ENCODE measurements at regions not wholly inside any gene's neighbourhood (a gene's known extent, or its start where the extent isn't known, plus 50 kb on each side); places are given as distances from the start of the nearest gene placed in this dataset.

DNA sequence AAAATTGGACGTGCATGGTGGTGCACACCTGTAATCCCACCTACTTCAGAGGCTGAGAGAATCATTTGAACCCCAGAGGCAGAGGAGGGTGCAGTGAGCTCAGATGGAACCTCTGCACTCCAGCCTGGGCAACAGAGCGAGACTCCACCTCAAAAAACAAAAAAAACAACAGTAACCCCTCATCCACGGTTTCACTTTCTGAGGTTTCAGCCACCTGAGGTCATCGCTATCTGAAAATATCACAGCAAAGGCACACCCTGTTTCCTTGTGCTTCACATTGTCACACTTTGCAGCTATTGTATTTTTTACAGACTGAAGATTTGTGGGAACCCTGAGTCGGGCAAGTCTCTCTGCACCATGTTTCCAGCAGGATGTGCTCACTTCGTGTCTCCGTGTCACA lies 54.1 kb upstream of the FOXQ1 start:
- WGBS (ENCODE audit: insufficient coverage, low lambda C conversion rate), result no CpG with 5 or more reads among the region's 7 CpGs
- H3K4me3 ChIP-seq (ENCODE audit: low read length), result no peak overlapping the region
- no peaks in the 10 kb centered on the region for H3K36me3 ChIP-seq (ENCODE audit: control insufficient read depth, insufficient read depth, low read length)
- DNase-seq, result no peak
- H3K27ac ChIP-seq (ENCODE audit: low read length), result no peak overlapping the region
- no peaks in the 10 kb centered on the region for H3K9me3 ChIP-seq (ENCODE audit: control insufficient read depth, low read depth, low read length)
- no peaks in the 10 kb centered on the region for H3K4me1 ChIP-seq (ENCODE audit: control insufficient read depth, insufficient read depth, low read length)
- no peaks in the 10 kb centered on the region for H3K27me3 ChIP-seq (ENCODE audit: control insufficient read depth, insufficient read depth, low read length)

DNA sequence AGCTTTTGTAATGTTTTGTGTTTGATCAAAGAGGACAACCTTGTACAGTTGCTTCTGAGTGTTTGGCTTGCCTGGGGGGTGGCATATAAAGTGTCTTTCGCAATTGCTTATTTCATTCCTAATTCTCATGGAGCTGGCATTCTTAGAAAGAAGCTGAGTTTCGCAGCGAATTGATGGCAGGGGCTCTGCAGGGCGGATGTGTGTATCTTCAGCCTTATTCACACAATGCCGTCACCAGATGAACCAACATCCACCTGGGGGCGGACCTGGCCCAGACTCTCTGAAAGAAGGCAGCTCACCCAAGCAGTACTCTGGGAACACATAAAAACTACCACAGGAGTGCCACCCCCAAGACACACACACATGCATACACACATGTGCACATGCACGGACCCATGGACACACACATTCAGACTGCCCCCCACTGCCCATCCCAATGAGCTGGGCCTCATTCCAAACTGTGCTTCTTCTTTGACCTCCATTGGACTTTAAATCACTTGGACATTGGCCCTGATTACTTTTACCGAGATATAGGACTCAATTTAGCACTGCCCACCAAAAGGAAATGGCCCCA lies 55.4 kb upstream of the FOXQ1 start:
- Histone ChIP-seq H3K9me3 (ENCODE audit: control insufficient read depth, low read depth, low read length) (no peaks in the 10 kb centered on the region), H3K27me3 (ENCODE audit: control insufficient read depth, insufficient read depth, low read length) (no peaks in the 10 kb centered on the region), H3K27ac (ENCODE audit: low read length) (no peak overlapping the region), H3K4me1 (ENCODE audit: control insufficient read depth, insufficient read depth, low read length) (peaks cover under 1% of the 10 kb centered on the region), H3K36me3 (ENCODE audit: control insufficient read depth, insufficient read depth, low read length) (no peaks in the 10 kb centered on the region), H3K4me3 (ENCODE audit: low read length) (no peak overlapping the region)
- WGBS (ENCODE audit: insufficient coverage, low lambda C conversion rate), result no CpG with 5 or more reads among the region's 8 CpGs
- DNase-seq, result no peak

DNA sequence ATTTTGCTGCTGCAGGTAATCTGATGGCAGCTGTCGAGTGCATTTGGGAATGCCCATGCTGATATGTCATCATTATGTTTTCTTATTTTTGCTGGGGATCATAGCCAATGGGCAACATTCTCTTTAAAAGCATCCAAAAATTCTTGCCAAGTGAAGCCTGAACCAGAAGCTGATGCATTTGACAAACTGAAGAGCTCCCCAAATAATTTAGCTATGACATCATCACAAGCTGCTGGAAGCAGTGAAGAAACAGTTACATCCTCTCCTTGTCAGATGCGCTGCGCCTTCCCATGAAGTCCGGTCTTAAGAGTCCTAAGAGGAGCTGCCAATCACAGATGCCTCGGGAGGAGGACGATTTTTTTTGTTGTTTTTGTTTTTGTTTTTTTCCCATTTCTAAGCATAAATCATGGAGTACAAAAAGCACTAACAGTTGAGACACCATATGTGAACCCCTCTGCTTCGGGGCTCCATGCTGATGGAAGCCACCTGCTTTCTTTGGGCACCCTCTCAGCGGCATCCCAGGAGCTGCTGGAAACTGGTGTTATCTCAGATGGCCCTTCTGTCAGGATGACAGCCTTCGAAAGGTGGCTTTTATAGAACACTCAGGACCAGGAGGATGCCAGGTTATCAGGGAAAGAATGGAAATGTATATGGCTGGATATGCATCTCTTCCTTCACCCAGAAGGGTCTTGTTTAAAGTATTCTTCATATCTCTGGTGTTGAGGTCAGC lies 56.1 kb upstream of the FOXQ1 start:
- DNase-seq, result no peak
- WGBS (ENCODE audit: insufficient coverage, low lambda C conversion rate), result no CpG with 5 or more reads among the region's 9 CpGs

DNA sequence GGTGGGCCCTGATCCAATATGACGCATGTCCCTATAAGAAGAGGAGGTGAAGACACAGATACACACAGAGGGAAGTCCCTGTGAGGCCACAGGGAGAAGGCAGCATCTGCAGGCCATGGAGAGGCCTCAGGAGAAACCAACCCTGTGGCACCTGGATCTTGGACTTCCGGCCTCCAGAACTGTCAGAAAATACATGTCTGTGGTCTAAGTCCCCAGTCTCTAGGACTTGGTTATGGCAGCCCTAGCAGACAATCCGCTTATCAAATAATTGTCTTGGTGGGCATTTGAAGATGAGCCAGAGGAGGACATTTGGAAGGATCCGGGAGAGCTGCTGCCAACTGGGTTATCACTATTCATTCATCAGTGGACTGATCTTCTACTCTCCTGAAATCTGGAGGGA lies 57.6 kb upstream of the FOXQ1 start:
- Histone ChIP-seq H3K4me1 (ENCODE audit: control insufficient read depth, insufficient read depth, low read length) (peaks cover 5% of the 10 kb centered on the region), H3K27me3 (ENCODE audit: control insufficient read depth, insufficient read depth, low read length) (no peaks in the 10 kb centered on the region), H3K9me3 (ENCODE audit: control insufficient read depth, low read depth, low read length) (no peaks in the 10 kb centered on the region), H3K27ac (ENCODE audit: low read length) (no peak overlapping the region), H3K36me3 (ENCODE audit: control insufficient read depth, insufficient read depth, low read length) (no peaks in the 10 kb centered on the region), H3K4me3 (ENCODE audit: low read length) (no peak overlapping the region)
- DNase-seq, result no peak
- no CpG with 5 or more reads among the region's 4 CpGs for WGBS (ENCODE audit: insufficient coverage, low lambda C conversion rate)

More for the DNA sequence above, 56.1 kb upstream of the FOXQ1 start:
- Histone ChIP-seq H3K27me3 (ENCODE audit: control insufficient read depth, insufficient read depth, low read length) (no peaks in the 10 kb centered on the region), H3K4me1 (ENCODE audit: control insufficient read depth, insufficient read depth, low read length) (peaks cover 3% of the 10 kb centered on the region), H3K36me3 (ENCODE audit: control insufficient read depth, insufficient read depth, low read length) (no peaks in the 10 kb centered on the region), H3K27ac (ENCODE audit: low read length) (no peak overlapping the region), H3K9me3 (ENCODE audit: control insufficient read depth, low read depth, low read length) (no peaks in the 10 kb centered on the region), H3K4me3 (ENCODE audit: low read length) (no peak overlapping the region)

DNA sequence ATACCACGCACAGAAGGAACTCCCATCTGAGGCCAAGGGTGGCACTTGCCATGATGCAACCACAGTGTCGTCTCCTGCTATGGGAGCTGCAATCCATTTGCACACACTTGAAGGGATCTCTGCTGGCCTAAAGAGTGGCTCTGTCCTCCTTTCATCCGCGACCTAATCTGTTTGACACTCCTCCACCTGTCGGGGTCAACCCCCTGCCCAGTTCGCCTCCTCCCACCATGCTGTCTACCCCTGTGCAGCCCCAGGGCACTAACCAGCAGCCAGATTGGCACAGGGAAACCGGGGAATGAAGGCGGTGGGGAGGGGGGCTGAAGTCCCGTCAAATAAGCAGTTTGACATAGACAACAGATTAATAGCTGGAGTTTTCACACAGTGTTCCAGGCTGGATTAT lies 58.1 kb upstream of the FOXQ1 start:
- H3K27ac ChIP-seq (ENCODE audit: low read length), result no peak overlapping the region
- DNase-seq, result no peak
- no peaks in the 10 kb centered on the region for H3K27me3 ChIP-seq (ENCODE audit: control insufficient read depth, insufficient read depth, low read length)
- WGBS (ENCODE audit: insufficient coverage, low lambda C conversion rate), result no CpG with 5 or more reads among the region's 9 CpGs
- H3K4me1 ChIP-seq (ENCODE audit: control insufficient read depth, insufficient read depth, low read length), result peaks cover 5% of the 10 kb centered on the region
- H3K4me3 ChIP-seq (ENCODE audit: low read length), result no peak overlapping the region
- H3K36me3 ChIP-seq (ENCODE audit: control insufficient read depth, insufficient read depth, low read length), result no peaks in the 10 kb centered on the region
- H3K9me3 ChIP-seq (ENCODE audit: control insufficient read depth, low read depth, low read length), result no peaks in the 10 kb centered on the region

DNA sequence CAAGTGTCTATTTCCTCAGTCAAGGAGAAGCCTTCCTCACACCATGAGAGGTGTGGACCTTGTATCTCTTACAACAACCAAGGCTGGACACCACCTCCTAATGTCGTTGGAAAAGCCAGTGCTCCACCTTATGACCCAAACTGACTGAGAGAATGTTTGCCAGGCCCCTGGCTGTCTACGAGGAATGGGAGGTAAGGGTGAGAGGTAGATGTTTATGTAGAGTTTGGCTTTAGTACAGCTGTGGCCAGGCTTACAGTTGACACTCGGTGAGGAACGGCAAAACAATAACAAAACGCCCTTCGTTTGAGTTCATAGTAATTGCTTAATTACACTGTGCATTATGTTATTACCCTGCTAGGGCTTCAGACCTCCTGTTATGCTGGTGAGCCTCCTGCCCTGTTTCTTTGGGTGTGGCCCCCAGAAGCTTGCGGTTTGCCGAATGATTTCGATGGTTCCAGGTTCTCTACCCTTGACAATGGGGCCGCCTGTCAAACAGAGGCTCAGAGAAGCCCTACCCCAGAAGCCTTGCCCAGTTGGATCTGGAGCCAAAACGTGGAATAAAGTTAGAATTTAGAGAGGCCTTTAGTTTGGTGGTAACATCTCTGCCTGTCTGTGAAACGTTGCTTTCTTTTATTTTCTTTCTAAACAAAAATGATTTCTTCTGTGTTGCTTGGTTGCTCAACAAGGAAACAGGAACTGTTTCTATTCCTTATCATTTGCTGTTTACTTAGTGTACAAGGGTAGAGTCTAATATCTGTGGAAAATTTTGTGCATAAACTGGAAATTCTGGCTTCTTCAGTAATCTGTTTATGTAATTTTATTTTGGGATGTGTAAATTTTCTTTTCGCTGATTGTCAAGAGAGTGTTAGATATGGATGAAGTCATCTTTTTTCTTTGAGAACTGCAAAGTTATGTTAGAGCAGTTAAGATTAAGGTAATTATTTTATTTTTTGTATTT lies 60.4 kb upstream of the FOXQ1 start:
- H3K4me3 ChIP-seq (ENCODE audit: low read length), result no peak overlapping the region
- H3K27me3 ChIP-seq (ENCODE audit: control insufficient read depth, insufficient read depth, low read length), result no peaks in the 10 kb centered on the region
- 84% methylated on average over 2 of the region's 13 CpGs for WGBS (ENCODE audit: insufficient coverage, low lambda C conversion rate)
- no peaks in the 10 kb centered on the region for H3K36me3 ChIP-seq (ENCODE audit: control insufficient read depth, insufficient read depth, low read length)
- peak in 1 of 2 donors; percentile 26 for DNase-seq
- H3K4me1 ChIP-seq (ENCODE audit: control insufficient read depth, insufficient read depth, low read length), result peaks cover 5% of the 10 kb centered on the region
- no peak overlapping the region for H3K27ac ChIP-seq (ENCODE audit: low read length)
- H3K9me3 ChIP-seq (ENCODE audit: control insufficient read depth, low read depth, low read length), result no peaks in the 10 kb centered on the region

DNA sequence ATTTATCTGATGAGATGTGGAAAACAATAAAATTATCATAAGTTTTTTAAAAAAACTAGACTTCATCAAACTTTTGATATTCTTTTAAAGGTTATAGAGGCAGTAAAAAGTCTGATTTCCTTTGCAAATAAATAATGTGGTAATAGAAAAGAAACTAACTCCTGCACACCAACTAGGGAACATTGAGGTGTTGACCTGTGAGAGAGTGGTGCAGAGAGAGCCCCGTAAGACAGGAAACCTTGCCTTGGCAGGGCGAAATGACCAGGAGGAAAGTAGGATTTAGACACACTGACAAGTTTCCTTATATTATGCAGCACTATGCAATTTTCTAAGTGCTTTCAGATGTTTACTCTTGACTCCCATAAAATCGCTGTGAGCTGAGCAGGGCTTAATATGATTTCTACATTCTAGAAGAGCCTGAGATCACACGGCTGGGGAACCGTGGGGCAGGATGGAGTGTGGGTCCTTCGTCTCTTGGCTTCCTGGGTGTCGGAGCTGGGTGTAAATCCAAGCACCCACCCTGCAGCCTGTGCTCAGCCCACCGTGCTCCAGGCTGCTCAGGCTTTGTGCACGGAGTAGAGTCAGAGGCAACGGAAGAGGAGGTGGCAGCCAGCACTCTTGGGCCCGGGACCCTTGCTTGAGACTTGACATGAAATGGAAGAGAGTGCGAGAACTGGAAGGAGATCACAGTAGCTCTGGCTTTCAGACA lies 61.3 kb upstream of the FOXQ1 start:
- H3K9me3 ChIP-seq (ENCODE audit: control insufficient read depth, low read depth, low read length), result no peaks in the 10 kb centered on the region
- peak in 1 of 2 donors; percentile 13 for DNase-seq
- H3K36me3 ChIP-seq (ENCODE audit: control insufficient read depth, insufficient read depth, low read length), result no peaks in the 10 kb centered on the region
- H3K4me3 ChIP-seq (ENCODE audit: low read length), result no peak overlapping the region
- H3K27me3 ChIP-seq (ENCODE audit: control insufficient read depth, insufficient read depth, low read length), result no peaks in the 10 kb centered on the region
- peaks cover 5% of the 10 kb centered on the region for H3K4me1 ChIP-seq (ENCODE audit: control insufficient read depth, insufficient read depth, low read length)
- H3K27ac ChIP-seq (ENCODE audit: low read length), result no peak overlapping the region
- WGBS (ENCODE audit: insufficient coverage, low lambda C conversion rate), result 0% methylated on average over 1 of the region's 12 CpGs

DNA sequence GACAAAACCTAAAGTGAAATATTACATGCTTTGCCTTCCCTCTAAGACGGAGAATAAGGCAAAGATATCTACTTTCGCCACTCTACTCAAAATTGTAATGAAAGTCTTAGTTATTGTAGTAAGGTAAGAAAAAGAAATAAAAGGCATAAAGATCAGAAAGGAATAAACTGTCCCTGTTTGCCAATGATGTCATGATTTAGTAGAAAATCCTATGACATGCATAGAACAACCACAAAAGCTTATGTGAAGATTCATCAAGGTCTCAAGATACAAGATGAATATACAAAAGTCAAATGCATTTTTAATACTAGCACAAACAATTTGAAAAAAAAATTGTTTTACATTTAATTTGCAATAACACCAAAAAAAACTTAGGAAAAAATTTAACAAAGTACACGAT lies 64.0 kb upstream of the FOXQ1 start:
- no peak for DNase-seq
- H3K27ac ChIP-seq (ENCODE audit: low read length), result no peak overlapping the region
- H3K4me1 ChIP-seq (ENCODE audit: control insufficient read depth, insufficient read depth, low read length), result peaks cover 7% of the 10 kb centered on the region
- no peaks in the 10 kb centered on the region for H3K36me3 ChIP-seq (ENCODE audit: control insufficient read depth, insufficient read depth, low read length)
- no peaks in the 10 kb centered on the region for H3K9me3 ChIP-seq (ENCODE audit: control insufficient read depth, low read depth, low read length)
- no peak overlapping the region for H3K4me3 ChIP-seq (ENCODE audit: low read length)
- H3K27me3 ChIP-seq (ENCODE audit: control insufficient read depth, insufficient read depth, low read length), result peaks cover 3% of the 10 kb centered on the region
- WGBS (ENCODE audit: insufficient coverage, low lambda C conversion rate), result 92% methylated on average over 3 of the region's 3 CpGs

DNA sequence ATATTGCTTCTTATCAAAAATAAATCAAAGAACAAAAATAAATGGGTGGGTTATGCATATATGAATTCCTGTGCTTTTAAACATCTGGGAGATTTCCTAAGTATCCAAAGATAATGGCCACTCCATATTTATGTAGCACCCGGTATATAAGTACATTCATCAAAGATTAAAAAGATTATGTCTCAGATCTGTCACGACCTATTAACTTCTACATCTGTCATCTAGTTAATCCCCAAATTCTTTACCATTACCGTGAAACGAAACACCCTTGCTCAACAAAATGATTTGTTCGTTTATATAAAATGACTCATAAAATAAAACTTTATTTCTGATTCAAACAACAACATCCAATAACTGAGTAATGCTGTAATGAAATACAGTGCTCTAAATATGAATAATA lies 64.8 kb upstream of the FOXQ1 start:
- Histone ChIP-seq H3K4me1 (ENCODE audit: control insufficient read depth, insufficient read depth, low read length) (peaks cover 9% of the 10 kb centered on the region), H3K4me3 (ENCODE audit: low read length) (no peak overlapping the region), H3K36me3 (ENCODE audit: control insufficient read depth, insufficient read depth, low read length) (no peaks in the 10 kb centered on the region), H3K27ac (ENCODE audit: low read length) (no peak overlapping the region), H3K9me3 (ENCODE audit: control insufficient read depth, low read depth, low read length) (no peaks in the 10 kb centered on the region), H3K27me3 (ENCODE audit: control insufficient read depth, insufficient read depth, low read length) (peaks cover 3% of the 10 kb centered on the region)
- 92% methylated on average over 5 of the region's 5 CpGs for WGBS (ENCODE audit: insufficient coverage, low lambda C conversion rate)
- DNase-seq, result no peak

DNA sequence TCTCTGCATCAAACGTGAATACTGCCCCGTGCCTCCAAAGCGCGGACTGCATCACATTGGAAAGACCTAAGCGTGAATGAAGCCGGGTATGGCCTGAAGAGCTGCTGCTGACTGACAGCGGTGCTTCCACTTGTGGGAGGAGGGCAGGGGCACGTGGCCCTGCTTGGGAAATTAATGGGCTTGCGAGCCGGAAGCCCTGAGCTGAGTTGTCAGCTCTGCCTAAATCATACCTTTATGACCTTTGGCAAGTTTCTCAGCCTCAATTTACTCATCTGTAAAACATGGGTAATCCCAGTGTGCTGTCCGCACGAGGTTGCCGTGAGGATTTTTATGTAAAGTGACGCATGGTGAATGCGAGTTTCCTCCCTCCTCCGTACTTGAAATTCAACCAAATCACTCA lies 67.0 kb upstream of the FOXQ1 start:
- DNase-seq, result no peak
- H3K4me3 ChIP-seq (ENCODE audit: low read length), result no peak overlapping the region
- no peak overlapping the region for H3K27ac ChIP-seq (ENCODE audit: low read length)
- H3K27me3 ChIP-seq (ENCODE audit: control insufficient read depth, insufficient read depth, low read length), result peaks cover 3% of the 10 kb centered on the region
- peaks cover 3% of the 10 kb centered on the region for H3K4me1 ChIP-seq (ENCODE audit: control insufficient read depth, insufficient read depth, low read length)
- H3K36me3 ChIP-seq (ENCODE audit: control insufficient read depth, insufficient read depth, low read length), result no peaks in the 10 kb centered on the region
- H3K9me3 ChIP-seq (ENCODE audit: control insufficient read depth, low read depth, low read length), result no peaks in the 10 kb centered on the region
- WGBS (ENCODE audit: insufficient coverage, low lambda C conversion rate), result 90% methylated on average over 2 of the region's 16 CpGs
